AG09309 (cell line): ENCODE measurements at regions not wholly inside any gene's neighbourhood (a gene's known extent, or its start where the extent isn't known, plus 50 kb on each side); places are given as distances from the start of the nearest gene placed in this dataset.

Experiments
- DNase-seq: peaks from one replicate; pipeline ENCODE4 v3.0.0-alpha.2; 2010; ENCODE audit warnings: low read depth
- H3K4me3 ChIP-seq: 2 replicates; pipeline ENCODE4 v1.5.1; 2011; ENCODE audit warnings: mild to moderate bottlenecking, low read depth, low read length, moderate library complexity; ENCODE audit not compliant: control insufficient read depth
- TF ChIP-seq, protein P1 (sequence below): IDR thresholded peaks from 2 replicates; pipeline ENCODE4 v1.5.1; 2011; ENCODE audit warnings: mild to moderate bottlenecking, low read depth, low read length, inconsistent platforms; ENCODE audit not compliant: insufficient read depth, control insufficient read depth; ENCODE audit errors: missing control alignments

DNA sequence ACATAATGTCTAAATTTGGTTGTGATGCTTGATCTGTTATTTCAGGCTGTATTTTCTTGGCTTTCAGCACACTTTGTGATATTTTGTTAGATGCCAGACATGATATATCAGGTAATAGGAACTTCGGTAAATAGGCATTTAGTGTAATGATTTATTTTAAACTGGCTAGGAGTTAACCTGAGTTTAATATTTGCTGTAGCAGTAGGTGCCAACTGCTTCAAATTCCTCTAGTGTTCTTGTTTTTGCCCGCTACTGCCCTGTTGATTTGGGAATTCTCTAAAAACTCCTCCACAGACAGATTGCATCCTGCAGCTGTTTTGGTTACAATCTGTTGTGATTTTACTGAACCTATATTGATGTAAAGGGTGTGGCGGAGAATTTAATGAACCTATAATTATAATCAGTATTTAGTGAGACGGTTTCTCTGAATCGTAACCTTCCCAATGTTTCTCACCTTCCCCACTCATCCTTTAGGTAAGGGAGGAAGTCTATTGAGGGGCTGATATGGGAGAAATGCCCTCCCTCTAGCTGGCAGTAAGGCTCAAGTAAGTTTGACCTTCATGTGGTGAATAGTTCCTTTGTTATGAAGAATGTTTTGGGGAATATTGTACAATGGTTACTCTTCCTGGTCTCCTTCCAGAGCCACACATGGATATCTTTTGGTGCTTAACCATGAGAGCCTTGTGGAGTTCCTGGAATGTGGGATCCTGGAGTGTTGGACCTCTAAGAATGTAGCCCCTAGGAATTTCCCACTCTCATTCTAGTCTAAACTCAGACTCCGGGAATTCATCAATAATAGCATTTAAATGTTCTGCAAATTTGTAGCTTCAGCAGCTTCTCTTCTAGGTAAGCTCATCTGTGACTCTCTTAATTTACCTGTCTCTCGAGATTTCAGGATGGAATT is 634.1 kb downstream of the FSCB start:
- no peak overlapping the region for H3K4me3 ChIP-seq
- DNase-seq, result no peak
- TF ChIP-seq, protein P1, sequence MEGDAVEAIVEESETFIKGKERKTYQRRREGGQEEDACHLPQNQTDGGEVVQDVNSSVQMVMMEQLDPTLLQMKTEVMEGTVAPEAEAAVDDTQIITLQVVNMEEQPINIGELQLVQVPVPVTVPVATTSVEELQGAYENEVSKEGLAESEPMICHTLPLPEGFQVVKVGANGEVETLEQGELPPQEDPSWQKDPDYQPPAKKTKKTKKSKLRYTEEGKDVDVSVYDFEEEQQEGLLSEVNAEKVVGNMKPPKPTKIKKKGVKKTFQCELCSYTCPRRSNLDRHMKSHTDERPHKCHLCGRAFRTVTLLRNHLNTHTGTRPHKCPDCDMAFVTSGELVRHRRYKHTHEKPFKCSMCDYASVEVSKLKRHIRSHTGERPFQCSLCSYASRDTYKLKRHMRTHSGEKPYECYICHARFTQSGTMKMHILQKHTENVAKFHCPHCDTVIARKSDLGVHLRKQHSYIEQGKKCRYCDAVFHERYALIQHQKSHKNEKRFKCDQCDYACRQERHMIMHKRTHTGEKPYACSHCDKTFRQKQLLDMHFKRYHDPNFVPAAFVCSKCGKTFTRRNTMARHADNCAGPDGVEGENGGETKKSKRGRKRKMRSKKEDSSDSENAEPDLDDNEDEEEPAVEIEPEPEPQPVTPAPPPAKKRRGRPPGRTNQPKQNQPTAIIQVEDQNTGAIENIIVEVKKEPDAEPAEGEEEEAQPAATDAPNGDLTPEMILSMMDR, result no peak

- DNase-seq, result no peak
- TF ChIP-seq, protein P1, result no peak
- no peak overlapping the region for H3K4me3 ChIP-seq
Observed at GRCh38 chr14:43872222-43872621, 634.9 kb downstream of the FSCB start.

DNA sequence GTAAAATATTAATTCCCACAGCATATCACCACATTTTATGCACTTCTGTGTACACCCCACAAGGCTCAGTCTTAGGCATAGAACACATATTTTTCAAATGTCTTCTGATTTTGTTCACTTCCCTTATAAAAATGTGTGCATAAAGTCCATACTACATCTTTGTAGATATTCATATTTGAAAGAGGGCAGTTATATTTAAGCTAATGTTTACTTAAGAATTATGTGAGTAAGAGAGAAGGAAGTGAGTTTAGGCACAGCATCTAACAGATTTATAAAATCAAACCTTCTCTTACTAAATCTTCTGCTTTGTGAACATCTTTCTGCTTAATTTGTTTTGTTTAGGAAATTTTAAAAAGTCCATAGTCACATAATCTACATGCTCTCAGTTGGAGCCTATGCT is 648.1 kb downstream of the FSCB start:
- H3K4me3 ChIP-seq, result no peak overlapping the region
- DNase-seq, result no peak
- TF ChIP-seq, protein P1, result no peak

DNA sequence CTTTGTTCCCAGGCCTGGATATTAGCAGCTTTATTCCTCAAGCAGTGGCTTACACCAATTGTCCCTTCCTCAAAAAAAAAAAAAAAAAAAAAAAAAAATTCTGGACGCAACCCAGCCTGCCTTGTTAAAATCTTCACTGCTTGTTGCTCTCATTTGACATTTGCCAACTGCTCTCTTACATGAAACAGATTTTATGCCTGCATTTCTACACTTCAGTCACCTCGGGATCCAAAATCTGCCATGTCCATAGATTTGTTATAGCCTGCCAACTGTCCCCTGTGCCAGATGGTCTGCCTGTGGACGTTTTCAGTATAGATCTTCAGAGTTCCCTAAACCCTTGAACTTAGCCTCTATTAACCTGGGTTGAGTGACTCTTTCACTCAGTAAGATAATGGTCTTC is 651.5 kb downstream of the FSCB start:
- TF ChIP-seq, protein P1, result no peak
- DNase-seq, result no peak
- no peak overlapping the region for H3K4me3 ChIP-seq

- no peak for DNase-seq
- TF ChIP-seq, protein P1, result no peak
- no peak overlapping the region for H3K4me3 ChIP-seq
Observed at GRCh38 chr14:43853541-43853940, 653.5 kb downstream of the FSCB start.

DNA sequence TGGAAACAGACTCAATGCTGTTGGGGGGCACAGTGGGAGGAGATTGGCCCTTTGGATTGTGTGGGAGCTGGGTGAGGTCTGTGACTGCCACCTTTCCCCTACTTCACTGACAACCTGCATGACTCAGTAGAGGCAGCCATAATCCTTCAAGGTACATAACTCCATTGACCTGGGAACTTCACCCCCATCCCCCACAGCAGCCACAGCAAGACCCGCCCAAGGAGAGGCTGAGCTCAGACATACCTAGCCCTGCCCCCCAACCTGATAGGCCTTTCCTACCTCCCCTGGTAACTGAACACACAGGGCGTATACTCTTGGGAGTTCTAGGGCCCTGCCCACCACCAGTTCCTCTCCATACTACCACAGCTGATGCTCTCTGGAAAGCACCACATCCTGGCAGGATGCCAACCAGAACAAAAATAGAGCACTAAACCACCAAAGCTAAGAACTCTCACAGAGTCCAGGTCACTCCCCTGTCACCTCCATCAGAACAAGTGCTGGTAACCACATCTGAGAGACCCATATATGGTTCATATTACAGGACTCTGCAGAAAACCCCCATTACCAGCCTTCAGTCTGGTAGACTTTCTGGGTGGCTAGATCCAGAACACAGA is 703.9 kb downstream of the FSCB start:
- DNase-seq, result no peak
- no peak overlapping the region for H3K4me3 ChIP-seq
- TF ChIP-seq, protein P1, result no peak
